ENCODE measurements at regions not wholly inside any gene's neighbourhood (a gene's known extent, or its start where the extent isn't known, plus 50 kb on each side); places are given as distances from the start of the nearest gene placed in this dataset.
A peak's percentile ranks its signal among the peaks of the same experiment; 100 is the strongest.

DNA sequence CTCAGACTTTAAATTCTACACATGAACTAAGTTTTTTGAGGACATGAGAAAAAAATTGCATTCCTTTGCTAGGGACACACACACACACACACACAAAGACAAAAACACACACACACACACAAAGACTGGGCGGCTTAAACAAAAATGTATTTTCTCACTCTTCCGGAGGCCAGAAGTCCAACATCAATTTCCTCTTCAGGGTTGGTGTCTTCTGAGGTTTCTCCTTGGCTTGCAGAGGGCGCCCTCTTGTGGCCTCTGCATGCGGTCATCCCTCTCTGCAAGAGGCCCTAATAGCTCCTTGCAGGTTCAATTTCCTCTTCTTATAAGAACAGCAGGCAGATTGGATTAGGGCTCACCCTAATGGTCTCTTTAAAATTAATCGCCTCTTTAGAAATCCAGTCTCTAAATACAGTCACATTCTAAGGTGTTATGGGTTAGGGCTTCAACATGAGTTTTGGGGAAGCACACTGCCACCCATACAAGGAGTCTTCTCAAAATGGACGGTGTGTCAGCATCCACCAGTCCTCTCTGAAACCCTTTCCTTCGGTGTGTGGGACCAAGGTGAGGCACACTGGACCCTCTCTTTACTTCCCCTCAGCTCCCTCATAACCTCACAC, 61.4 kb downstream of the GPR6 start:
- TF ChIP-seq, protein P1, sequence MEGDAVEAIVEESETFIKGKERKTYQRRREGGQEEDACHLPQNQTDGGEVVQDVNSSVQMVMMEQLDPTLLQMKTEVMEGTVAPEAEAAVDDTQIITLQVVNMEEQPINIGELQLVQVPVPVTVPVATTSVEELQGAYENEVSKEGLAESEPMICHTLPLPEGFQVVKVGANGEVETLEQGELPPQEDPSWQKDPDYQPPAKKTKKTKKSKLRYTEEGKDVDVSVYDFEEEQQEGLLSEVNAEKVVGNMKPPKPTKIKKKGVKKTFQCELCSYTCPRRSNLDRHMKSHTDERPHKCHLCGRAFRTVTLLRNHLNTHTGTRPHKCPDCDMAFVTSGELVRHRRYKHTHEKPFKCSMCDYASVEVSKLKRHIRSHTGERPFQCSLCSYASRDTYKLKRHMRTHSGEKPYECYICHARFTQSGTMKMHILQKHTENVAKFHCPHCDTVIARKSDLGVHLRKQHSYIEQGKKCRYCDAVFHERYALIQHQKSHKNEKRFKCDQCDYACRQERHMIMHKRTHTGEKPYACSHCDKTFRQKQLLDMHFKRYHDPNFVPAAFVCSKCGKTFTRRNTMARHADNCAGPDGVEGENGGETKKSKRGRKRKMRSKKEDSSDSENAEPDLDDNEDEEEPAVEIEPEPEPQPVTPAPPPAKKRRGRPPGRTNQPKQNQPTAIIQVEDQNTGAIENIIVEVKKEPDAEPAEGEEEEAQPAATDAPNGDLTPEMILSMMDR (IDR thresholded peaks at IDR 0.05) = peak; percentile 80 to 83
- TF ChIP-seq POLR2AphosphoS5 (IDR thresholded peaks at IDR 0.05) = no peak
- TF ChIP-seq POLR2A (IDR thresholded peaks at IDR 0.05) = no peak
- no peak for TF ChIP-seq EP300 (IDR thresholded peaks at IDR 0.05)
